ENCODE measurements at regions not wholly inside any gene's neighbourhood (a gene's known extent, or its start where the extent isn't known, plus 50 kb on each side); places are given as distances from the start of the nearest gene placed in this dataset.

GRCh38 chr6:9799582-9799981 lies 615.3 kb downstream of the TFAP2A start:
- Histone ChIP-seq H4K5ac (ENCODE audit: insufficient read length, low read depth, low read length) (no peak overlapping the region), H2BK15ac (ENCODE audit: low read depth, low read length) (no peak overlapping the region), H4K8ac (replicated peaks; ENCODE audit: insufficient read length, low read depth, low read length) (no peak overlapping the region), H3K9me3 (ENCODE audit: control insufficient read depth, low read depth, low read length) (no peaks in the 10 kb centered on the region), H3K79me1 (ENCODE audit: insufficient read depth, low read depth, low read length, poor library complexity, severe bottlenecking) (no peaks in the 10 kb centered on the region), H4K91ac (ENCODE audit: insufficient read length, low read depth, low read length) (no peak overlapping the region), H2BK5ac (ENCODE audit: insufficient read length, low read length) (no peak overlapping the region), H2AK5ac (ENCODE audit: insufficient read length, low read length) (no peak overlapping the region), H2BK12ac (ENCODE audit: insufficient read length, low read depth, low read length) (no peak overlapping the region), H3K27me3 (ENCODE audit: insufficient read depth, low read length) (no peaks in the 10 kb centered on the region), H3K4ac (ENCODE audit: low read depth, low read length) (no peak overlapping the region), H3K18ac (ENCODE audit: insufficient read length, low read depth, low read length) (no peak overlapping the region), H2BK20ac (ENCODE audit: low read depth, low read length, poor library complexity, severe bottlenecking) (no peak overlapping the region), H3K27ac (ENCODE audit: insufficient read length, low read depth, low read length) (no peak overlapping the region), H3T11ph (ENCODE audit: low read length) (no peak overlapping the region), H2AFZ (ENCODE audit: low read length) (no peak overlapping the region), H3K79me2 (ENCODE audit: insufficient read depth, low read length) (no peaks in the 10 kb centered on the region), H3K23me2 (ENCODE audit: insufficient read length, low read depth, low read length, poor library complexity, severe bottlenecking) (no peaks in the 10 kb centered on the region), H3K56ac (ENCODE audit: insufficient read length, low read depth, low read length) (no peak overlapping the region), H3K4me1 (ENCODE audit: insufficient read depth, low read length) (no peaks in the 10 kb centered on the region; the same call in 1 of the 2 replicates), H3K9ac (ENCODE audit: extremely low read depth, insufficient read length, low read length) (no peak overlapping the region), H4K20me1 (ENCODE audit: control insufficient read depth, insufficient read depth, insufficient read length) (no peaks in the 10 kb centered on the region), H3K14ac (ENCODE audit: insufficient read depth, low read length) (no peak overlapping the region), H3K23ac (ENCODE audit: insufficient read length, low read depth, low read length) (no peak overlapping the region), H3K4me2 (ENCODE audit: insufficient read depth, insufficient read length, low read length) (no peak overlapping the region), H2BK120ac (ENCODE audit: low read depth, low read length, poor library complexity, severe bottlenecking) (no peak overlapping the region)
- no peak overlapping the region for H3K27ac Mint-ChIP-seq
- peaks cover 10 to 11% of the 10 kb centered on the region in 2 experiments for H3K4me1 Mint-ChIP-seq
- DNase-seq = no peak
- H3K36me3 Mint-ChIP-seq (ENCODE audit: insufficient read depth in 1 of 3, low read depth in 3 of 3) = 0 out of 7 replicates have a peak, but pooled peaks cover 0 to 2% (median 0%) of the 10 kb centered on the region in 3 experiments
- no peak for TF ChIP-seq CTCF (conservative IDR thresholded peaks at IDR 0.05)
- no peaks in the 10 kb centered on the region for H3K9me3 Mint-ChIP-seq
- no peak overlapping the region for H3K4me3 Mint-ChIP-seq
- H3K27me3 Mint-ChIP-seq (ENCODE audit: low read depth) = no peaks in the 10 kb centered on the region

Measured in H9 (cell line).